Ishikawa (cell line): ENCODE measurements at regions not wholly inside any gene's neighbourhood (a gene's known extent, or its start where the extent isn't known, plus 50 kb on each side); places are given as distances from the start of the nearest gene placed in this dataset.

Source experiments
- CEBPB ChIP-seq: IDR thresholded peaks from 2 replicates; pipeline ENCODE4 v1.6.1; 2012
- CREB1 ChIP-seq: IDR thresholded peaks from 2 replicates; pipeline ENCODE4 v1.6.1; 2012; ENCODE audit warnings: low read depth
- EGR1 ChIP-seq: IDR thresholded peaks from 2 replicates; pipeline ENCODE4 v1.6.1; 2012
- EP300 ChIP-seq: IDR thresholded peaks from 2 replicates; pipeline ENCODE4 v1.6.1; 2012; ENCODE audit warnings: borderline replicate concordance
- FOXM1 ChIP-seq: IDR thresholded peaks from 2 replicates; pipeline ENCODE4 v1.6.1; 2012; ENCODE audit warnings: low read depth, borderline replicate concordance
- NFIC ChIP-seq: IDR thresholded peaks from 2 replicates; pipeline ENCODE4 v1.6.1; 2012
- RAD21 ChIP-seq: IDR thresholded peaks from 2 replicates; pipeline ENCODE4 v1.6.1; 2012; ENCODE audit warnings: low read depth
- TAF1 ChIP-seq: IDR thresholded peaks from 2 replicates; pipeline ENCODE4 v1.6.1; 2012; ENCODE audit warnings: low read depth, mild to moderate bottlenecking
- TCF12 ChIP-seq: IDR thresholded peaks from 2 replicates; pipeline ENCODE4 v1.6.1; 2012; ENCODE audit warnings: low read depth
- TEAD4 ChIP-seq: IDR thresholded peaks from 2 replicates; pipeline ENCODE4 v1.6.1; 2012
- YY1 ChIP-seq: IDR thresholded peaks from 2 replicates; pipeline ENCODE4 v1.6.1; 2012; ENCODE audit warnings: low read depth
- ZBTB7A ChIP-seq: IDR thresholded peaks from 2 replicates; pipeline ENCODE4 v1.6.1; 2012; ENCODE audit warnings: low read depth
- TF ChIP-seq, protein P1 (sequence below): IDR thresholded peaks from 2 replicates; pipeline ENCODE4 v1.6.1; 2012
- TF ChIP-seq, protein P2 (sequence below): IDR thresholded peaks from 2 replicates; pipeline ENCODE4 v1.6.1; 2012; ENCODE audit warnings: low read depth, mild to moderate bottlenecking
- TF ChIP-seq, protein P3 (sequence below): IDR thresholded peaks from 2 replicates; pipeline ENCODE4 v1.6.1; 2012

DNA sequence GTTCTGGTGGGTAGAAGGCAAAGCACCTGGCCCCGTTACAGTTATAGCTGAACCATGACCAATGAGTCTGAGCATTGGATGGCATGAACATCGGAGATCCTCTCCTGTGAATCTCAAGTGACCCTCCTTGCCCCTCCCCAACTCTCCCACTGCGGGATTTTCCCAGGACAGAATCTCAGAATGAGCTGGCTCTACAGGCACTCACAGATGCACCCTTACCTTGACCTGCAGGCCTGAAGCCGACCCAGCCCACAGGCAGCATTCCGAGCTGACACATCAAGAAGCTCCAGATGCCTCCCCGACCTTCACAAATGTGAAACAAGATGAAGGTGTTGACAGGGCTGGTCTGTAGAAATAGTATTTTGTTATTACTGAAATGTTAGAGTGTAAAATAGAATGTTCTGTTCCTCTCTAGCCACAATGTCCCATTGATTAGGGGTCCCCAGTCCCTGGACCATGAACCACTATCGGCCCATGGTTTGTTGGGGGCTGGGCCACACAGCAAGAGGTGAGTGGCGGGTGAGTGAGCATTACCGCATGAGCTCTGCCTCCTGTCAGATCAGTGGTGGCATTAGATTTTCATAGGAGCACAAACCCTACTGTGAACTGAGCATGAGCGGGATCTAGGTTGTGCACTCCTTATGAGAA is 263.4 kb downstream of the AUH start:
- no peak for TF ChIP-seq NFIC
- TF ChIP-seq, protein P1, sequence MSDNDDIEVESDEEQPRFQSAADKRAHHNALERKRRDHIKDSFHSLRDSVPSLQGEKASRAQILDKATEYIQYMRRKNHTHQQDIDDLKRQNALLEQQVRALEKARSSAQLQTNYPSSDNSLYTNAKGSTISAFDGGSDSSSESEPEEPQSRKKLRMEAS, result no peak
- no peak for TF ChIP-seq CREB1
- TF ChIP-seq TCF12, result no peak
- TF ChIP-seq RAD21, result no peak
- TF ChIP-seq ZBTB7A, result no peak

DNA sequence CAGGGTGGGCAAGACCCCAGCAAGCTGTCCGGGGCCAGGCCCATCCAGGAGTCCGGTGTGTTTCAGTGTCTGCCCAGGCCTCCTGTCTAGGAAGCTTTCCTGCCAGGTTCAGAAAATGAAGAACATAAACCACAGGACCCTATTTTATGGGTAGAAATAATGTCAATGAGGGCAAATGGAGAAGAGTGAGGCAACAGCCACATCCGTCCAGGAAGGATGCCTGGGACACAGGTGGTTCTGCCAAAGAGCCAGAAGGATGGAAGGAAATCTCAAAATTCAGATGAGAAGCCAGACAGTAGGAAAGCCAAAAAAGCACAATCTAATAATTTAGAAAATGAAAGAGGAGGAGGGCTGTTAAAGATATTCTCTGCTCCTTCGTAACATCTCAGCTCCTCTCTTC is 262.3 kb downstream of the AUH start:
- TF ChIP-seq TEAD4, result no peak
- TF ChIP-seq FOXM1, result no peak
- TF ChIP-seq CREB1, result no peak
- no peak for TF ChIP-seq RAD21
- TF ChIP-seq TAF1, result no peak
- no peak for TF ChIP-seq ZBTB7A
- TF ChIP-seq EP300, result no peak
- TF ChIP-seq TCF12, result no peak
- TF ChIP-seq, protein P2, sequence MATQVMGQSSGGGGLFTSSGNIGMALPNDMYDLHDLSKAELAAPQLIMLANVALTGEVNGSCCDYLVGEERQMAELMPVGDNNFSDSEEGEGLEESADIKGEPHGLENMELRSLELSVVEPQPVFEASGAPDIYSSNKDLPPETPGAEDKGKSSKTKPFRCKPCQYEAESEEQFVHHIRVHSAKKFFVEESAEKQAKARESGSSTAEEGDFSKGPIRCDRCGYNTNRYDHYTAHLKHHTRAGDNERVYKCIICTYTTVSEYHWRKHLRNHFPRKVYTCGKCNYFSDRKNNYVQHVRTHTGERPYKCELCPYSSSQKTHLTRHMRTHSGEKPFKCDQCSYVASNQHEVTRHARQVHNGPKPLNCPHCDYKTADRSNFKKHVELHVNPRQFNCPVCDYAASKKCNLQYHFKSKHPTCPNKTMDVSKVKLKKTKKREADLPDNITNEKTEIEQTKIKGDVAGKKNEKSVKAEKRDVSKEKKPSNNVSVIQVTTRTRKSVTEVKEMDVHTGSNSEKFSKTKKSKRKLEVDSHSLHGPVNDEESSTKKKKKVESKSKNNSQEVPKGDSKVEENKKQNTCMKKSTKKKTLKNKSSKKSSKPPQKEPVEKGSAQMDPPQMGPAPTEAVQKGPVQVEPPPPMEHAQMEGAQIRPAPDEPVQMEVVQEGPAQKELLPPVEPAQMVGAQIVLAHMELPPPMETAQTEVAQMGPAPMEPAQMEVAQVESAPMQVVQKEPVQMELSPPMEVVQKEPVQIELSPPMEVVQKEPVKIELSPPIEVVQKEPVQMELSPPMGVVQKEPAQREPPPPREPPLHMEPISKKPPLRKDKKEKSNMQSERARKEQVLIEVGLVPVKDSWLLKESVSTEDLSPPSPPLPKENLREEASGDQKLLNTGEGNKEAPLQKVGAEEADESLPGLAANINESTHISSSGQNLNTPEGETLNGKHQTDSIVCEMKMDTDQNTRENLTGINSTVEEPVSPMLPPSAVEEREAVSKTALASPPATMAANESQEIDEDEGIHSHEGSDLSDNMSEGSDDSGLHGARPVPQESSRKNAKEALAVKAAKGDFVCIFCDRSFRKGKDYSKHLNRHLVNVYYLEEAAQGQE, result no peak
- TF ChIP-seq EGR1, result no peak
- TF ChIP-seq, protein P3, sequence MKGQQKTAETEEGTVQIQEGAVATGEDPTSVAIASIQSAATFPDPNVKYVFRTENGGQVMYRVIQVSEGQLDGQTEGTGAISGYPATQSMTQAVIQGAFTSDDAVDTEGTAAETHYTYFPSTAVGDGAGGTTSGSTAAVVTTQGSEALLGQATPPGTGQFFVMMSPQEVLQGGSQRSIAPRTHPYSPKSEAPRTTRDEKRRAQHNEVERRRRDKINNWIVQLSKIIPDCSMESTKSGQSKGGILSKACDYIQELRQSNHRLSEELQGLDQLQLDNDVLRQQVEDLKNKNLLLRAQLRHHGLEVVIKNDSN, result no peak
- no peak for TF ChIP-seq CEBPB
- TF ChIP-seq YY1, result no peak
- TF ChIP-seq, protein P1, result no peak
- no peak for TF ChIP-seq NFIC

DNA sequence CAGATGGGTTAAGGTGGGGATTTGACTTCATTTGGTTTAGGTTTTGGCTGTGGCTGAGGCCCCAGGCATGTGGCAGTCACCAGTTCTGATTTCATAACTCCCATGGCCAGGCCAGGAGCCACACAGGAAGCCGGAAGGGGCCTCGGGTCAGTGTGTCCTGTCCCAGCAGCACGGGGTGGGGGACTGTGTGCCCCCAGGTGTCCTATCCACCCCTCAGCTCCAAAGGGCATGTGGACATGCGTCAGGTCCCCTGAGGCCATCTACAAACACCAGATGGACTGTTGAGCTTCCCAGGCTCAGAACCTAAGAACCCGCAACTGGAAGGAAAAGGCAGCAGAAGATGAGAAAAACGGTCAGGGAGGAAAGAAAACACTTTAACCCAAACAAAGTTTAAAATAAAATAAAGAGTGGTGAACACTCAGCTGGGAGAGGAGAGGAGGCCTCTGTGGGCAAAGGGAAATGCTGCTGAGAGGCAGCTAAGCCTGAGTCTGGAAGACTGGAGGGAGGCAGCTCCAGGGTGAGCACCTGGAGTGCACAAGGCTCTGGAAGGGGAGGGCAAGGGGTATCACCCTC is 260.8 kb downstream of the AUH start:
- TF ChIP-seq TAF1, result no peak
- TF ChIP-seq TEAD4, result no peak
- no peak for TF ChIP-seq EGR1
- TF ChIP-seq ZBTB7A, result no peak
- TF ChIP-seq TCF12, result no peak
- TF ChIP-seq, protein P1, result no peak
- TF ChIP-seq, protein P3, result no peak

DNA sequence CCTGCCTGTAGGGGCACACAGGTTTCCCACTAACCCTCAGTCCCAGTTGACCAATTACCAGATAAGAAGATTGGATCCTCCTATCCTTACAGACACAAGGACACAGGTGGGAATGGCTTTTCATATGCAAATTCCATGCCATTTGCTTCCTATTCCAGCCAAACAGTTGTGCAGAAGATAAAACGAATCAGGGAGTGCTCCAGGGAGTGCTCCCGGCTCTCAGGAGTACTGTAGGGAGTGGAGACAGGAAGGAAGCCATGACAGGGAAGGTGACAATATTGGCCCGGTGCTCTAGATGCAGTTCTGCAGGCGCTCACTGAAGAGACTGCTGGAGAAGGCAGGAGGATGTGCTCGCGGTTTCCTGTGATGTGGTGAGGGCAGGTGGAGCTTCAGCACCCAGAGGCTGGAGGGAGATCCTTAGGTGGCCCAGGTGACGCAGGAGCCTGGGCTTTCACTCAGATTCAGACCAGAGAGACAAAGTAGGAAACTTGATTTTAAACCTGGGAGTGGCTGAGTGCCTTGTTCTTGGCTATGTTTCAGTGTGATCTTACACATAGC is 260.0 kb downstream of the AUH start:
- TF ChIP-seq RAD21 (no peak), NFIC (no peak), EGR1 (no peak), CREB1 (no peak), CEBPB (no peak), EP300 (no peak), TAF1 (no peak), FOXM1 (no peak), ZBTB7A (no peak), TCF12 (no peak), TEAD4 (no peak), YY1 (no peak)
- TF ChIP-seq, protein P1, result no peak
- TF ChIP-seq, protein P2, result no peak
- TF ChIP-seq, protein P3, result no peak

DNA sequence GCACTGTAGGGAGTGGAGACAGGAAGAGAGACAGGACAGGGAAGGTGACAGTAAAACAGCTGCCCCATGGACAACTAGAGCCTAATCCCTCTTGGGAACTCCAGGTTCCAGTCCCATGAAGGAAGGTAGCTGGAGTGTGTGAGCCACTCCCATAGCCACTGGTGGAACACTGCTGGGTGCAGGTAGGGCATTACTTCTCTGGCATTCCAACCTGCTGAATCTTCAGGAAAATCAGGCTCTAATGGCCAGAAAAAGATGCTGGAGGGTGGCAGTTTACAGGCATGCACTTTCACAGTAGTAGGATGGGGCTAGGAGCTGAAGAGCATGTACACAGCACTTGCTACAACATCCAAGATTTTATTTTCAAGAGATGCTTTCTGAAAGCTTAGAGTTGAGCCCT is 259.4 kb downstream of the AUH start:
- TF ChIP-seq, protein P2, result no peak
- TF ChIP-seq TEAD4 (no peak), YY1 (no peak)
